Small intestine (tissue), 7 donors: ENCODE measurements at regions not wholly inside any gene's neighbourhood (a gene's known extent, or its start where the extent isn't known, plus 50 kb on each side); places are given as distances from the start of the nearest gene placed in this dataset.

ENCODE experiments used
- DNase-seq, 2 donors: peaks; one replicate each; pipeline versions ENCODE4 v3.0.0 to v3.0.0-alpha.2; 2013
- FAIRE-seq: peaks from 2 replicates; lab custom pipeline; 2012; peaks lifted over from hg19 to GRCh38; lab: Jason Lieb, UNC
- H3K27ac ChIP-seq, 3 donors: one replicate each; pipeline ENCODE4 v1.5.1; 2013; ENCODE audit warnings: low read length in 2 of 3, mild to moderate bottlenecking in 2 of 3, control low read depth in 1 of 3, inconsistent platforms in 1 of 3, low read depth in 1 of 3, moderate library complexity in 1 of 3
- H3K27me3 ChIP-seq, 3 donors: one replicate each; pipeline ENCODE4 v1.6.1; 2013; ENCODE audit warnings: low read length in 3 of 3, inconsistent platforms in 1 of 3; ENCODE audit not compliant: control insufficient read depth in 3 of 3, insufficient read depth in 3 of 3
- H3K36me3 ChIP-seq, 3 donors: one replicate each; pipeline ENCODE4 v1.6.1; 2013; ENCODE audit warnings: low read length in 3 of 3, inconsistent platforms in 1 of 3, low read depth in 1 of 3, mild to moderate bottlenecking in 1 of 3, moderate library complexity in 1 of 3; ENCODE audit not compliant: control insufficient read depth in 3 of 3, insufficient read depth in 2 of 3
- H3K4me1 ChIP-seq, 3 donors: one replicate each; pipeline ENCODE4 v1.6.1; 2013; ENCODE audit warnings: low read length in 2 of 3, inconsistent platforms in 1 of 3, low read depth in 1 of 3, mild to moderate bottlenecking in 1 of 3, moderate library complexity in 1 of 3; ENCODE audit not compliant: control insufficient read depth in 3 of 3, insufficient read depth in 2 of 3
- H3K4me3 ChIP-seq, 3 donors: one replicate each; pipeline ENCODE4 v1.5.1; 2013; ENCODE audit warnings: low read length in 3 of 3, control low read depth in 1 of 3, inconsistent platforms in 1 of 3, low read depth in 1 of 3, mild to moderate bottlenecking in 1 of 3, moderate library complexity in 1 of 3
- H3K9me3 ChIP-seq, 2 donors: one replicate each; pipeline ENCODE4 v1.6.1; 2013; ENCODE audit warnings: low read depth in 1 of 2, low read length in 1 of 2; ENCODE audit not compliant: control insufficient read depth in 2 of 2, insufficient read depth in 1 of 2
- WGBS, 3 donors: extraction: QIAGEN DNeasy Blood & Tissue Kit; methylation state at CpG; one replicate each; pipeline ENCODE4 v1.1.7; 2013; 5-methylcytosine and 5-hydroxymethylcytosine counted together
- donor health status: healthy with polysubstance abuse.
- donor health status: control.
- donor health status: control.
- donor health status: Bipolar disorder and iron deficiency.
- donor health status: healthy.

DNA sequence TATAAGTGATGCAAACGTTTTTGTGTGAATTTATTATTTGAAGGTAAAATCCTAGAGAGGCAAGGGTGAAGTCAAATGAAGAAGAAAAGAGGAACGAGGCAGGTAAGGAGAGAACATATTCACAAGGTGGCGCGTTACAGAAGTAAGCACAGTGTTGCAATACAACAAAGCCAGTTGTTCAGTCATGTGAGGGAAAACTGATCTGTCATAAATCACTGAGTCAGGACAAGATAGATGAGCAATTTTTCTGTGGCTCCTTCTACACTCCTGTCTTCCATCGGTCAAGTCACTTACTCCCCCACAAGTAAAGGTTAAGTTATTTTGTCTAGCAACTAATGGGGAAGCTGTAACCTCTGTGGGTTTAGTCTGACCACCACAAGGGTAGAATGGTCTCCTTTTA lies 203.0 kb upstream of the GK2 start:
- no peak overlapping the region for H3K27ac ChIP-seq
- H3K9me3 ChIP-seq: no peaks in the 10 kb centered on the region
- no peak for DNase-seq
- H3K4me3 ChIP-seq: no peak overlapping the region
- no peak for FAIRE-seq
- 77 to 83% (median 77%) methylated on average over 5 of the region's 5 CpGs for WGBS, 3 donors
- H3K27me3 ChIP-seq: no peaks in the 10 kb centered on the region
- no peaks in the 10 kb centered on the region for H3K4me1 ChIP-seq
- H3K36me3 ChIP-seq: no peaks in the 10 kb centered on the region

DNA sequence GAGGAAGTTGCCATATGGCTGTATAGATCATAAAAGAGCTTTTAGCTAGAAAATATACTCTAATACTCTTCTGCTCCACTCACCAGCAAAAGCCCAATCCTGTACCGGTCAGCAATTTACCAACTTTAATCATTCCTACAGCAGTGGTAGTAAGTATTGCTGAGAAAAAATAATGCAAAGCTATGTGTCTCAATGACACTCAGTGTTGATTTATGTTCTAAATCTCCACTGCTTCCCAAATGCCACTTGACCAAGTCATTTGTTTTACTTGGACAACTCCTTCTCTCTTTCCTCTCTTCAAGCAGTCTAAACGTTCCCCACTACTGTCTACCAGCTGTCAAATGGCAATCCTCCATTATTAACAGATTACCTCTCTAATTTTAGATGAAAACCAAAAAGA lies 201.8 kb upstream of the GK2 start:
- no peak overlapping the region for H3K27ac ChIP-seq
- H3K4me3 ChIP-seq: no peak overlapping the region
- DNase-seq (no peak), FAIRE-seq (no peak)
- H3K4me1 ChIP-seq: no peaks in the 10 kb centered on the region
- H3K36me3 ChIP-seq: no peaks in the 10 kb centered on the region
- no peaks in the 10 kb centered on the region for H3K9me3 ChIP-seq
- 60 to 66% (median 62%) methylated on average over 2 of the region's 2 CpGs for WGBS, 3 donors
- H3K27me3 ChIP-seq: no peaks in the 10 kb centered on the region

DNA sequence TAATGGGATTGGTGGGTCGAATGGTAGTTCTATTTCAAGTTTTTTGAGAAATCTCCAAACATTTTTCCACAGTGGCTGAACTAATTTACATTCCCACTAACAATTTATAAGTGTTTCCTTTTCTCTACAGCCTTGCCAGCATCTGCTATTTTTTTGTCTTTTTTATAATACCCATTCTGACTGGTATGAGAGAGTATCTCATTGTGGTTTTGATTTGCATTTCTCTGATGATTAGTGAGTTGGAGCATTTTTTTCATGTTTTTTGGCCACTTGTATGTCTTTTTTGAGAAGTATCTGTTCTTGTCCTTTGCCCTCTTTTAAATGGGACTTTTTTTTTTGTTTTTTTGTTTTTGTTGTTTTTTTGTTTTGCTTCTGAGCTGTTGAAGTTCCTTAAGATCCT lies 200.0 kb upstream of the GK2 start:
- Histone ChIP-seq H3K4me3 (no peak overlapping the region), H3K27ac (no peak overlapping the region), H3K27me3 (no peaks in the 10 kb centered on the region), H3K4me1 (no peaks in the 10 kb centered on the region), H3K36me3 (no peaks in the 10 kb centered on the region), H3K9me3 (no peaks in the 10 kb centered on the region)
- FAIRE-seq: no peak
- no peak for DNase-seq
- WGBS, 3 donors: 59 to 78% (median 70%) methylated on average over 1 of the region's 1 CpG

DNA sequence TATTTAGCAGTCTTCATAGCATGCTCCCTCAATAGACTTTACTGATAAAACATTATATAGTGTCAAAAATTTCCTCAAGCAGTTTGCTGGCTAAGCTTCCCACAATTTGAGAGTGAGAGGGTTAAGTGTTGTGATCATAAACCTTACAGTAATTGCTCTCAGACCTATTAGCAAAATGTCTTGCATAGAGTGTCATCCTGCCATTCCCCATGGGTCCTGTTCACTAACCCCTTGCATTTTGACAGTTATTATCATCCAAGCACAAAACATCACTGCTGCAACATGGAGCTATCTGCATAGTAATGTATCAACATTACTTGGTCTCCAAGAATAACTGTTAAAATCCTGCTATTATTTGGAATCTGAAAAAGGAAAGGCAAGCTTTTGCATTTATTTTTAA lies 196.1 kb upstream of the GK2 start:
- H3K4me3 ChIP-seq: no peak overlapping the region
- DNase-seq (no peak), FAIRE-seq (no peak)
- no peaks in the 10 kb centered on the region for H3K4me1 ChIP-seq
- H3K27ac ChIP-seq: no peak overlapping the region
- H3K9me3 ChIP-seq: no peaks in the 10 kb centered on the region
- no peaks in the 10 kb centered on the region for H3K27me3 ChIP-seq
- no peaks in the 10 kb centered on the region for H3K36me3 ChIP-seq

DNA sequence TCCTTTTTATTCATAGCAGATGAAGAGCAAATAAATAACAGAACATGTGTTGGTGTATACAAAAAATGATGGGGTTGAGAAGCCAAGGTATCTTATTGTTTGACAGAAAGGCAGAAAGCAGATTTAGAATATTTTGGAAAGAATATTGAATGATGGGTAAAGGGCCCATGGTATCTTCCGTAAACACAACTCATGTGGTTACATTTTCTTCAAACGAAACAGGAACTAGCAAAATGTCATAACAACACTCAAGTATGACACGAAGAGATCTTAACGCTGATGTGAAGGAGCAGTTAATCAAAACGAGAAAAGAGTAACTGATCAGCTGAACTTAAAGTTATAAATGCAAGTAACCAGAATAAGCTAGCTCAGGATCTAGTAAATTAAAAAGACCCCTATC lies 195.7 kb upstream of the GK2 start:
- H3K9me3 ChIP-seq: no peaks in the 10 kb centered on the region
- H3K27ac ChIP-seq: no peak overlapping the region
- H3K4me1 ChIP-seq: no peaks in the 10 kb centered on the region
- H3K4me3 ChIP-seq: no peak overlapping the region
- no peaks in the 10 kb centered on the region for H3K36me3 ChIP-seq
- FAIRE-seq (no peak), DNase-seq (no peak)
- 44 to 79% (median 65%) methylated on average over 5 of the region's 5 CpGs for WGBS, 3 donors
- H3K27me3 ChIP-seq: no peaks in the 10 kb centered on the region

DNA sequence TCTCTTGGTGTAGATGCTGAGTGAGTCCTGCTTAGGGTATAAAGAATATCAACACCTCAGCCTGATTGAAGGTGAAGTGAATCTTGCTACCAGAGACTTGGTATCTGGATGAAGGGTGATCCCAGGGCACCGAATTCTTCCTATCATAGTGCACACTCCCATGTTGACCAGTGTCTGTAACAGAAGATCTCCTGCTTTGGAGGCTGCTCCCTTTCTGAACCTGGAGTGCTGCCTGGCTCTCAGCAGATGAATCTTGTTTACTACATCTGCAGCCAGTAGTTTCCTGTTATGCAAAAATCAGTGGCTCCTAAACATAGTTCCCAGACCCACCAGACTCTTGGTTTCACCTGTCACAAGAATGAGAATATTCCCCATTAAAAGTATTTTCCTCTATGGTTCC lies 191.7 kb upstream of the GK2 start:
- no peaks in the 10 kb centered on the region for H3K27me3 ChIP-seq
- no peaks in the 10 kb centered on the region for H3K4me1 ChIP-seq
- no peak for DNase-seq
- no peak overlapping the region for H3K4me3 ChIP-seq
- 82 to 94% (median 85%) methylated on average over 1 of the region's 1 CpG for WGBS, 3 donors
- no peak overlapping the region for H3K27ac ChIP-seq
- H3K36me3 ChIP-seq: no peaks in the 10 kb centered on the region
- FAIRE-seq: no peak
- H3K9me3 ChIP-seq: no peaks in the 10 kb centered on the region

DNA sequence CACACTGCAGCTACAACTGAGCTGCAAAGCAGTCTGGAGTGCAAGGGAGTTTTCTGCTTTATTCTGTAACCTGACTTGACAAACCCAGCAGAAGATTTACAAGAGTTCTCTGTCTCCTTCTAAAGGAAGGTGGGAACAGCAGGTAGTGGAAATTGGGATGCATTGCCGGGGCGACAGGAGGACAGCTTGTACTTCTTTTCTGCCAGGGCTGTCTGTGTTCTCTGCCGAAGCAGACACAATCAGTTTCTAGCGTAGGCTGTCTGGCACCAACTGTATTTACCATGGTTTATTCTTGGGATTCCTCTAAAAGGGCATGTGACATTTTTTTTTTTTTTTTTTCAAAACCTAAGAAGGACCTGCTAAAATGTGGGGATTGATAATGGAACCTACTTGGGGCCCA lies 190.8 kb upstream of the GK2 start:
- no peak for DNase-seq
- Histone ChIP-seq H3K27me3 (no peaks in the 10 kb centered on the region), H3K36me3 (no peaks in the 10 kb centered on the region), H3K4me3 (no peak overlapping the region), H3K27ac (no peak overlapping the region), H3K9me3 (no peaks in the 10 kb centered on the region), H3K4me1 (no peaks in the 10 kb centered on the region)
- 74 to 83% (median 83%) methylated on average over 4 of the region's 4 CpGs for WGBS, 3 donors
- FAIRE-seq: no peak

DNA sequence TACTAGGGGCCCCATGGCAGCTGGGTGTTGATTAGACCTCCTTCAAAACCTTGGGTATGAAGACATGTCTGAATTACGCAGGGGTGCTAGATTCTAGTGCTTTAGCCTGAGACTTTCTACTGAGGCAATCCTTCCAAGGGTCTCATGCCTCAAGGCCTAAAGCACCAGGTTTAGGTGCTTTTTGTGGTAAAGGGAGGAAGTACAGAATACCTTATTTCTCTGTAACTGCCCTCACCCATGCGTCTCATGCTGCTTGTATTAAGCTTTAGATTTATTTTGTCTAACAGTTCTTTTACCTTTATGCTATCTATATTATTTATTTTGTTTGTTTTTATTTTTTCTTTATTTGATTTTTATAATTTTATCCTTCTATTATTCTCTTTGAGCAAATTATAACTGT lies 190.2 kb upstream of the GK2 start:
- H3K4me3 ChIP-seq: no peak overlapping the region
- no peak for FAIRE-seq
- DNase-seq: no peak
- no peaks in the 10 kb centered on the region for H3K4me1 ChIP-seq
- H3K27ac ChIP-seq: no peak overlapping the region
- H3K27me3 ChIP-seq: no peaks in the 10 kb centered on the region
- 88 to 93% (median 89%) methylated on average over 2 of the region's 2 CpGs for WGBS, 3 donors
- H3K36me3 ChIP-seq: no peaks in the 10 kb centered on the region
- H3K9me3 ChIP-seq: no peaks in the 10 kb centered on the region

DNA sequence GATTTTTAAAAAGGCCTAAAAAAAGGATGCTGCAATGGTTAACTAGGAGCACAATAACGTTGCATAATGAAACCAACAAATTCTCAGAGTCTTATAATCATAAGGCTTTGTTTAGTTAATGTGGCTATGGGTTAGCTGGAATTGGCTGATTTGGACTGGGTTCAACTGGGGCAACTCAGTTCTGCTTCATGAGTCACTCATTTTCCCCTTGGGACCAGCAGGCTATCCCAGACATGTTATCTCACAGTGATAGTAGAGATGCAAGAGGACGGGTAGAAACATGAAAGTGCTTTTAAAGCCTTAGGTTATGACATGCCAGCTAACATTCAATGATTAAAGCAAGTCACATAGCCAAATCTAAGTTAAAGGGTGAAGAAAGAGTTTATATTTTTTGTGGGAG lies 189.2 kb upstream of the GK2 start:
- no peak for FAIRE-seq
- H3K4me1 ChIP-seq: no peaks in the 10 kb centered on the region
- no peaks in the 10 kb centered on the region for H3K27me3 ChIP-seq
- WGBS, 3 donors: 33 to 58% (median 39%) methylated on average over 2 of the region's 2 CpGs
- H3K36me3 ChIP-seq: no peaks in the 10 kb centered on the region
- no peaks in the 10 kb centered on the region for H3K9me3 ChIP-seq
- H3K4me3 ChIP-seq: no peak overlapping the region
- H3K27ac ChIP-seq: no peak overlapping the region
- no peak for DNase-seq
